GM21390 (cell line): ENCODE measurements at regions not wholly inside any gene's neighbourhood (a gene's known extent, or its start where the extent isn't known, plus 50 kb on each side); places are given as distances from the start of the nearest gene placed in this dataset.
"Not testable (repeated sequence)": the region's sequence is repeated elsewhere in the genome, so short reads cannot be mapped to it uniquely, and the experiment has no call there.

Experiments used
- ATAC-seq: cut with Tn5 transposase; IDR thresholded peaks from one replicate; pipeline ENCODE4 v1.9.1; 2021; ENCODE audit not compliant: unreplicated experiment

DNA sequence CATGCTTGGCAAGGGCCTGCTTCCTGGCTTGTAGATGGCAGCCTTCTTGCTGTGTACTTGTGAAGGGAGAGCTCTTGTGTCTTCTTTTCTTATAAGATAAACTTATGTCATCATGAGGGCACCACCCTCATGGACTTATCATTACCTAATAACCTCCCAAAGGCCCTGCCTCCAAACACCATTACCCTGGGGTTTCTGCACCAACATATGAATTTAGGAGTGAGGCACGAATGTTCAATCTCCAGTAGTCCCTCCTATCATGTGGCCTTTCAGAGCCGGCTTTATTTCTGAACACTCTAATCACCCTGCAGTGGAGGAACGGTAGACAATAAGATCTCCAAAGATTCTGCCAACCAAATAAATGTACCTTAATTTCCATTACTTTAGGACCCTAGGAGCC, 144.3 kb downstream of the ABCC12 start:
- ATAC-seq, result no peak

DNA sequence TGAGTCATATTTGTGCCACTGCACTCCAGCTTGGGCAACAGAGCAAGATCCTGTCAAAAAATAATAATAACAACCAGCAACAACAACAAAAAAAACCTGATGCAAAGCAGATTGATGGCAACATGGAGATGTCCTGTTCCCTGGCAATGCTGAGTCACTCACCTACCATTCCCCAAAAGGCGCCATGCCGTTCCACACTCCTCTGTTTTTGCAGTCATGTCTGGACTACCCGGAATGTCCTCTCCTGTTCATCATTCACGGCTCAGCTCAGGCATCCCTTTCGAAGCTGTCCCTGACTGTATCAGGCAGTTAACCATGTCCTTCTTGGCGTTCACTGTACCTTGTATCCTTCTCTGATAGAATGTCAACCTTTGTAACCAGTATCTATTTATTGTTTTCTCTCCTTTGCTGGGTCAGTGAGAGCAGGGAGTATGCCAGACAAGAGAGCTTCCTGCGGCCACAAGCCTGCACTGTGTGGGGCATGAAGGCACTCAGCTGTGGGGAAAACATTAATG, 147.7 kb downstream of the ABCC12 start:
- no peak for ATAC-seq

DNA sequence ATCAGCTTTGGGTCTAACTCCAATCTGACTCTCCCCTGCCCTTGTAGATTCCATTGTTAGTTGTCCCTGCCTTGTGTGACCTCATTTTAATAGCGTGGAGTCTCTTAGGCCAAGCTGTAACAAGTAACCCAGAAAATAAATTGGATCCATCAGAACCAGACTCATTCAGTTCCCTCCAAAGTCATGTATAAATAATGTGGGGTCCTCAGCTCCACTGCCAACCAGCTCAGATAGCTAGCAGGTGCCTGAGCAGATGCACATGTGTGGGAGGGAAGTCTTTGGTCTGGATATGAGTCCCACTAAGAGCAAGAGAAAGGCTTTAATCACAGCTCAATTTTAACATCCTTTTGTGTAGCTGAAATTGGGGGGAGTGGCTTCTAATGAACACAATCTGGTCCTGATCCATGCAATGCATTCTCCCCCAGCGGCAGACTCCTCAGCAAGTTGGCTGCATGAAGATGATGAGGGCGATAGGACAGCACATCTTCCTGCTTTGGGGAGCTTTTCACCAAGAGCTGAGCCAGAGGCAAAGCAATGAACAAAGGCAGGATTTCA, 151.6 kb downstream of the ABCC12 start:
- no peak for ATAC-seq

DNA sequence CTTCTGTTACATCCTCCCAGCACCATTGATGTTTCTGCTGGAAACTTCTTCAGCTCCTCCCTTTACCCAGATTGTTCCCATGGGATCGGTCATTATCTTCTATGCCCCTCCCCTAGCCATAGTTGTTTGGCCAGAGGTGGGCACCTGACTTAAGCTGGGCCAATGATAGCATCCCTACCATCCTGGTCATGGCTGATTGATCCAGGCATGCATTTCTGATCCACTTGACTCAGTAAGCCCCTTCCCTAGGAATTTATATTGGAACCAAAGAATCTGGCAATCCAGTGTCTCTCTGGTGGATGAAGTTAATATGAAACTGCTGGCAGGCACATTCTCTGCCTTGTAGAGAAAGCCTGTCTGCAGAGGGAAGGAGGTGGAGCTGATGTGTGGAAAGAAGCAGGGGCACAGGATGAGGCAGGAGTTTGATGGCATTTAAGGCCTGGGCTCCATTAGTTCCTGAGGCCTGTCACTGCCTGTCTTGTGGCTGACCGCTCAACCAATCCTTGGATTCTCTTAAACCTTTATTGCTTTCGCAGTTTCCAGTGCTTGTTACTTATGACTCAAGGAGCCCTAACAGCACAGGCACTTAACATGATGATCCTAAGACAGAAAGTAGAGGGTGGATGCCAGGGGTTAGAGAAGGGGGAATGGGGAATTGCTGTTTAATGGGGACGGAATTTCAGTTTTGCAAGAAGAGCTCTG, 152.4 kb downstream of the ABCC12 start:
- no peak for ATAC-seq

DNA sequence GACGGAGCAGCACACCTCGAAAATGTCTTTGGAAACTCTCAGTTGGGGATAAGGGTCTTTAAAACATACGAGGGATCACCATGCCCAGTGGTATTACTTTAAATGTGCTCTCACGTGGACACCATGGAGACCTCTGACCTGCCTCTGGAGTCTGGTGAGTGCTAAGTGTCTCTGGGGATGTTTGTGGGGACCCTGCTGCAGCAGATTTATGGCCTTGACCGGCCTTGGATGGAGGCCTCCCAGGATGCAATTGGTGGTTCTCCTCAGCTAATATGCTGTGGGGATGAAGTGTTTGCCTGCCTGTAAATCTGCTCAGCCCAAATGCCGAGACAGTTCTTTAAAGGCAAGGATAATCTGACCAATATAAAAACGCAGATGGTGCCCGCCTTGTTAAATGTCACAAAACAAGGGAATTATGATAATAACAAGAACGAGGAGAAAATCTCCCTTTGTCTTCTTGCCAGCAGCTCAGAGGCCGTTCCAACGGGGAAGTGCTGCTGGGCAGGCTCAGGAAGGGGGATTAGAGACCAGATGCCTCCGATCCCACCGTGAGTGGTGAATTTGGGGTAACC, 154.4 kb downstream of the ABCC12 start:
- ATAC-seq, result no peak

DNA sequence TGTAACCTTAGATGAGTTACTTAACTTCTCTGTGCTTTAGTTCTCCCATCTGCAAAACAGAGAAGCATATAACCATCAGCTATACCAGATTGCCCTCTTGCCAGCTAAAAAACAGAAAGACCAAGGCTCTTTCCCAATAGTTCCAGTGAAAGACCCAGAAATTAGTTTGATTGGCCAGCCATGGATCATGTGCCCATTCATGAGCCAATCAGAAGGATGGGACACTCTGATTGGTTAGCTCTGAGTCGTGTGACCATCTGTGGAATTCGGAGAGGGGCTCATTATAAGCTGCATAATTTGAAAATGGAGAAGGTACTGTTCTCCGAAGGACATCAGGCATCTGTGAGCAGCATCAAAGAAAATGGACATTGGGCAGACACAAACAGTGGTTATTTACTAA, 155.2 kb downstream of the ABCC12 start:
- no peak for ATAC-seq

DNA sequence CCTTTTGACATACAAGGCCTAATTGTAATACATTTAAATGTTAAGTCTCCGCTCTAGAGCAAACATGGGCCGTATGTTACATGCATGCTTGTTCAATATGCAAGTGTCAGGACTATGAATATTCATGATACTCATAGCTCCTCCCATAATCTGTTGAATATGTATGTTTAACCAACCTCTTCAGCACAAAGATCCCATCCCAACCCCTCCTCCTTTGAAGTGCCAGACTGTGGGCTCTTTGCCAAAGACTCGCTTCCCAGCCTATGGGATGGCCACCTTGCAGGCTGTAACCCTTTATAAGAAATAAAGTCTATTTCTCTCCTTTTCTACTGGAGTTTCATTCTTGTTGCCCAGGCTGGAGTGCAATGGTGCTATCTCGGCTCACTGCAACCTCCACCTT, 156.2 kb downstream of the ABCC12 start:
- ATAC-seq, result no peak

DNA sequence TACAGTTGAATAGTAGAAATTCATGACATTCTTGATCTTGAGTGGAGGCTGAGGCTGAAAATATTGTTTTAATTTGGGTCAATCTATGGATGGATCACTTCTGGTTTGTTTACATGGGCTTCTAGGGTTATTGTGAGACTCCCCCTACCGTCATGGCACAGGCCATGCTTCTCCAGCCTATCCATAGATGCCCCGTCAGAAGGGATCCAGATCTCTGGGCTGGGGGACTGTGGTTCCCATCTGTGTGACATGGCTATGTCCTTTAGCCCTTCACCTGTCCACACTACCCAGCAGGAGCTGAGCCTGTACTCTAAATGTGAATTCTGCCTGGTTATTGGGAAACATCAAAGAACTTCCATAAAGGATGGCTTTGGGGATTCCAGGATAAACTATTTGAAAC, 160.4 kb downstream of the ABCC12 start:
- no peak for ATAC-seq

- ATAC-seq, result no peak
Observed at GRCh38 chr16:47991491-47991890, 164.3 kb downstream of the ABCC12 start.

GRCh38 chr16:47990676-47991075, 165.1 kb downstream of the ABCC12 start:
- no peak for ATAC-seq

DNA sequence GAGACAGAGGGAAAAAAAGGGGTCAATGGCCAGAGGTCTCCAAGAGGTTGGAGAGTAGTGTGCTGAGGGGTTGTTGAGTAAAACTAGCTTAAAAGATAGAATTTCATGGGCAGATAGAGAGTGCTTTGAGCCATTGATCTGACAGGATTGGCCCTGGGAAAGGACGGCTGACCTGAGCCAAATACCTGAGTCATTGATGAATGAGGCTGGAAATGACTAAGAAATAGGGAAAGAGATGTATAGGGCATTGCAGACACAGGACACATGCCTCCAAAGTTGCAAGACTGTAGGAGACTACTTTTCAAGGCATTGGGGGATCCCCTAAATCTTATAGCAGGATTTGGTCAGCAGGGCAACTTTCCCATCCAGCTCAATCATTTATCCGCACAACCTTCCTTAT, 168.7 kb downstream of the ABCC12 start:
- no peak for ATAC-seq

DNA sequence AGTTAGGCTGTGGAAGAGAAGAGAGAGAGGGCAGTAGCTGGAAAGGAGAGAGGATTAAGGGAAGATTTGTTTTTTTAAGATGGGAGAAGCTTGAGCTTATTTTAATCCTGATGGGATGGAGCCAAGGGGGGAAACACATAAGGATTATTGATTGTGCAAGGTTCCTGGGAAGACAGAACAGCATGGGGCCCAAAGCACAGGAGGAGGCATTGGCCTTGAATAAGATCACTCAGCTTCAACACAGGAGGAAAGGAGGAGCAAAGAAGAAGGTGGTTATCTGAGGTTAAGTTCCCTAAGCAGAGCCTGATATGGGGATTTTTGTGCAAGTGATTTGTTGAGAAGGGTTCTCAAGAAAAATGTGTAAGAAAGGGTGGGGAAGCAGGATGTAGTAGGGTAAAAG, 169.8 kb downstream of the ABCC12 start:
- ATAC-seq, result no peak

GRCh38 chr16:47984669-47985068, 171.1 kb downstream of the ABCC12 start:
- no peak for ATAC-seq

DNA sequence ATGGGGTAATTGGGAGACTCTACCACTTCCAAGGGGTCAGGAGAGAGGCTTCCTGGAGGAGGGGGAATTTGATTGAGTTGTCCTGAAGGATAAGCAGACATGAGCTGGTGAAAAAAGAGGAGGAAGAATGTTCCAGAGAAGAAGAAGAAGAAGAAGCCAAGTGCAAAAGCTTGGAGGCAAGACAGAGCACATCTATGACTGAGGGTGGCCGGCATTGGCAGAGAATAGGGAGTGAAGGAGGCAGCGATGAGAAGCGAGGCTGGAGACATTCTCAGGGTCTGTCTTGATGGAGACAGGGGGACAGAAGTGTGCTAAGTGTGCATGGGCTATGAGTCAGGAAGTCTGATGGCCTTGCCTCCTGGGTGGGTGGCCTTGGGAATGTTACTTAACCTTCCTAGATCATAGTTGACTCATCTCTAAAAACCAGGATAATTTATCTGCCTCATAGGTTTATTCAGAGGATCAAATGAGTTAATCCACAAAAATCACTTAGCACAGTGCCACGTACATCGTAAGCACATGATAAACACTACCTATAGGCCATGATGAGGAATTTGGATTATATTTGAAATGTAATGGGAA, 171.7 kb downstream of the ABCC12 start:
- no peak for ATAC-seq

GRCh38 chr16:47980212-47980611, 175.6 kb downstream of the ABCC12 start:
- ATAC-seq, result no peak

- ATAC-seq, result no peak
Observed at GRCh38 chr16:47979616-47980182, 176.1 kb downstream of the ABCC12 start.

GRCh38 chr16:47979164-47979520, 176.7 kb downstream of the ABCC12 start:
- ATAC-seq, result no peak

DNA sequence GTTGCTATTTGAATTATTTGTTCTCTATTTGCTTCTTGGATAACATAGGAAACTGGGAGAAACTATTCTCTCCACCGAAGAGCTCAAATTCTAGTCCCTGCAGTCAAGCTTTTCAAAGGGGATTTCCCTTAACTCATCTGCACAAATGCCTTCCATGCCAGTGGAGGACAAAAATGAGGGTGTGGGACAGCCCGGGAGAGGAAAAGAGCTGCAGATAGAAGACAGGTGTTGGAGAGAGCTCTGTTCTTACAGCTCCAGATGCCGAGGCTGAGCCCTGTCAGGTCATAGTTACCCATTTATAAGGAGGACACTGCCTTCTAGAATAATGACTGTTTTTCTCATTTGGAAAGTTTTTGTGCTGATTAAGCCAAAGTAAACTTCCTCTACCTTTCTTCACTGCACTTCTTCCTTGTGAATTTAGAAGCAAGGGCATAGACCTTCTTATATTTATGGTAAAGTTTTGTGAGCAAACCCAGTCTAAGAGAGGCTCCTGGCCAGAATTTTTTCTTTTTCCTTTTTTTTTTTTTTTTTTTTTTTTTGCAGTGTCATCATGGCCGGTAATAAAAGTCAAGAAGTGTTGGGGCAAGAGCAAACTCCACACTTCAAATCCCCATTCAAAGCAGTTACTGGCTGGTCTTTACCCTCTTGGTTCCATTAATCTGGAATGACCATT, 177.2 kb downstream of the ABCC12 start:
- ATAC-seq, result no peak

DNA sequence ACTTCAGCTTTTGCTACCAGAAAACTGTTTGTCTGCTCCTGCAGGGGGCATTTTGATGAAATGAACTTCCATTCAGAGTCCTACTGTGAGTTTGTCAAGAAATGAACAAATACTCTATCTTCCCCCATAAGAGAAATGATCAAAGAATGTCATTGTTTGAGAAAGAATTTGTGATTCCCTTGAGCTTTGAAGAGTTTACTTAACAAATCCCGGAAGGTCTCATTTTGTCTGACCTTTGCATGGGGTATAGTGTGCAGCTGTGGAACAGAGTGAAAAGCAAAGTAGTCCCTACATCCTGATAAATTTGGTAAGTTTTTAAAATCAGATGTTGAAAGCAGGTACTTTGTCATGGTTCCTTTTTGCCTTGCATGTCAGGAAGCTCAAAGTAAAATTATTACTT, 178.0 kb downstream of the ABCC12 start:
- no peak for ATAC-seq

- ATAC-seq, result no peak
Observed at GRCh38 chr16:47976636-47977210, 179.1 kb downstream of the ABCC12 start.

GRCh38 chr16:47974971-47975370, 180.8 kb downstream of the ABCC12 start:
- ATAC-seq, result not testable (repeated sequence)
